Neural progenitor cell (in vitro differentiated cells): ENCODE measurements at regions not wholly inside any gene's neighbourhood (a gene's known extent, or its start where the extent isn't known, plus 50 kb on each side); places are given as distances from the start of the nearest gene placed in this dataset.

Experiments
- DNase-seq: peaks from one replicate; pipeline ENCODE4 v3.0.0-alpha.2; 2016; ENCODE audit warnings: low spot score
- H2AFZ ChIP-seq: fragments of 200-600 bp; sonication (generic); replicated peaks from 2 replicates; pipeline ENCODE4 v1.6.1; 2016; ENCODE audit warnings: antibody characterized with exemption
- H3F3A ChIP-seq: fragments of 200-600 bp; sonication (generic); 2 replicates; pipeline ENCODE4 v1.6.1; 2016; ENCODE audit warnings: antibody characterized with exemption, low read depth
- H3K27ac ChIP-seq: fragments of 200-600 bp; sonication (generic); 2 replicates; pipeline ENCODE4 v1.5.1; 2016; ENCODE audit warnings: mild to moderate bottlenecking
- H3K27me3 ChIP-seq: fragments of 200-600 bp; sonication (generic); 2 replicates; pipeline ENCODE4 v1.6.1; 2016; ENCODE audit warnings: mild to moderate bottlenecking, moderate library complexity
- H3K36me3 ChIP-seq: fragments of 200-600 bp; sonication (generic); 2 replicates; pipeline ENCODE4 v1.5.1; 2016
- H3K4me1 ChIP-seq: fragments of 200-600 bp; sonication (generic); 2 replicates; pipeline ENCODE4 v1.6.1; 2016; ENCODE audit warnings: mixed run types
- H3K4me2 ChIP-seq: fragments of 200-600 bp; sonication (generic); 2 replicates; pipeline ENCODE4 v1.6.1; 2016
- H3K4me3 ChIP-seq: fragments of 200-600 bp; sonication (generic); 2 replicates; pipeline ENCODE4 v1.5.1; 2016
- H3K79me2 ChIP-seq: fragments of 200-600 bp; sonication (generic); 2 replicates; pipeline ENCODE4 v1.6.1; 2016; ENCODE audit warnings: low read depth
- H3K9ac ChIP-seq: fragments of 200-600 bp; sonication (generic); 2 replicates; pipeline ENCODE4 v1.6.1; 2016
- H3K9me3 ChIP-seq: fragments of 200-600 bp; sonication (generic); 2 replicates; pipeline ENCODE4 v1.5.1; 2016; ENCODE audit warnings: low read depth
- H4K20me1 ChIP-seq: fragments of 200-600 bp; sonication (generic); 2 replicates; pipeline ENCODE4 v1.6.1; 2016; ENCODE audit warnings: low read depth
- H3K27ac Mint-ChIP-seq: 3 replicates; pipeline ENCODE4 v1.8.0; 2021; ENCODE audit warnings: mixed read lengths
- H3K27me3 Mint-ChIP-seq: 2 replicates; pipeline ENCODE4 v1.8.0; 2022; ENCODE audit warnings: low read depth, mild to moderate bottlenecking, inconsistent platforms, moderate library complexity, mixed read lengths; ENCODE audit not compliant: insufficient read depth
- H3K36me3 Mint-ChIP-seq: 3 replicates; pipeline ENCODE4 v1.8.0; 2021; ENCODE audit warnings: mixed read lengths
- H3K4me1 Mint-ChIP-seq: 3 replicates; pipeline ENCODE4 v1.8.0; 2021; ENCODE audit warnings: mixed read lengths
- H3K4me3 Mint-ChIP-seq: 3 replicates; pipeline ENCODE4 v1.8.0; 2021; ENCODE audit warnings: mild to moderate bottlenecking, moderate library complexity, mixed read lengths
- H3K9me3 Mint-ChIP-seq: 3 replicates; pipeline ENCODE4 v1.8.0; 2020; ENCODE audit warnings: mixed read lengths
- CTCF ChIP-seq: fragments of 200-600 bp; sonication (generic); IDR thresholded peaks from 2 replicates; pipeline ENCODE4 v1.5.1; 2017; ENCODE audit warnings: antibody characterized with exemption, mild to moderate bottlenecking
- EZH2 ChIP-seq: fragments of 200-600 bp; sonication (generic); IDR thresholded peaks from 2 replicates; pipeline ENCODE4 v1.6.1; 2017; ENCODE audit warnings: antibody characterized with exemption, mild to moderate bottlenecking, moderate library complexity
- EZH2phosphoT487 ChIP-seq: fragments of 200-600 bp; sonication (generic); IDR thresholded peaks from 2 replicates; pipeline ENCODE4 v1.6.1; 2017; ENCODE audit warnings: antibody characterized with exemption

DNA sequence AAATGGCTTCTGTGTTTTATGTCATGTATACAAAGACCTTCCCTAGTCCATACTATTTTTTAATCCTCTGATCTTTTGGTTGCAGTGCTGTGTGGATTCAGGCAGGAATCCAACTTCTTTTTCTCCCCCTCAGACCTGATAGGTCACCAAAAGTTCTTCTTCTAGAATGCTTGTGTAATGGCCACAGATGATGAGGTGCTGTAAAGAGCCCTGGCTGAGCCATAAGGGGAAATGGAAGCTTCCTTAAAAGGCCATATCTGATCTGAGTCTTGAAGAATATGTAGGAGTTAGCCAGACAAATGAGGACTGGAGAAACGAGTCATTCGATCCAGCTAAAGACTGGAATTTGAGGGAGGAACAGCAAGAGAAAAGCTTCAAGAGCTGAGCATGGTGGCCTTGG is 353.9 kb downstream of the PCNX1 start:
- Mint-ChIP-seq H3K9me3 (peaks cover 15% of the 10 kb centered on the region), H3K4me1 (no peaks in the 10 kb centered on the region), H3K27me3 (peaks cover 2% of the 10 kb centered on the region), H3K27ac (no peak overlapping the region), H3K36me3 (no peaks in the 10 kb centered on the region), H3K4me3 (no peak overlapping the region)
- Histone ChIP-seq H2AFZ (no peak overlapping the region), H3K4me2 (no peak overlapping the region), H3K36me3 (no peaks in the 10 kb centered on the region), H3K4me1 (no peaks in the 10 kb centered on the region), H4K20me1 (no peaks in the 10 kb centered on the region), H3K79me2 (no peaks in the 10 kb centered on the region), H3F3A (no peaks in the 10 kb centered on the region), H3K4me3 (no peak overlapping the region), H3K27ac (no peak overlapping the region), H3K9me3 (peaks cover 11% of the 10 kb centered on the region), H3K9ac (no peak overlapping the region), H3K27me3 (no peaks in the 10 kb centered on the region)
- no peak for TF ChIP-seq EZH2
- no peak for TF ChIP-seq EZH2phosphoT487
- no peak for TF ChIP-seq CTCF
- DNase-seq: no peak

DNA sequence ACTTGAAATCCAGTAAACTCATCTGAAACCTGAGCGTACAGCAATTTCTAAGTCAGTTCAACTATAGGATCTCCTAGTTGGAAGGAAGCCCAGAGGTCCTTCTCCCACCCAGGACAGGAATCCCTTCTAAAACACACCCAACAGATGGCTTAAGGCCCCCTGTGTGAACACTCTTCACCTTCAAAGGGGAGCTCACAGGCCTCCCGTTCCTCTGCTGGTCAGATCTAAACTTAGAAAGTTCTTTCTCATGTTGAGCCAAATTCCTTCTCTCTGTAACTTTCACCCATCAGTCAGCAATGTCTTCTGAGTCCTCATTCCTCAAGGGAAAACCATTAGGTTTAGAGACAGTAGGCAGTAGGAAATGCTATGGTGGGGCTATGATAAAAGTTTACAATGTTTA is 355.2 kb downstream of the PCNX1 start:
- H2AFZ ChIP-seq: no peak overlapping the region
- H3K9ac ChIP-seq: no peak overlapping the region
- H3K36me3 ChIP-seq: no peaks in the 10 kb centered on the region
- Mint-ChIP-seq H3K4me3 (no peak overlapping the region), H3K36me3 (no peaks in the 10 kb centered on the region), H3K4me1 (no peaks in the 10 kb centered on the region), H3K9me3 (peaks cover 15% of the 10 kb centered on the region), H3K27me3 (peaks cover 2% of the 10 kb centered on the region), H3K27ac (no peak overlapping the region)
- H3K27me3 ChIP-seq: no peaks in the 10 kb centered on the region
- H4K20me1 ChIP-seq: no peaks in the 10 kb centered on the region
- H3K27ac ChIP-seq: no peak overlapping the region
- no peaks in the 10 kb centered on the region for H3K79me2 ChIP-seq
- H3K4me2 ChIP-seq: no peak overlapping the region
- no peaks in the 10 kb centered on the region for H3F3A ChIP-seq
- H3K4me3 ChIP-seq: no peak overlapping the region
- no peak for DNase-seq
- TF ChIP-seq CTCF: no peak
- TF ChIP-seq EZH2phosphoT487: no peak
- TF ChIP-seq EZH2: no peak
- H3K4me1 ChIP-seq: no peaks in the 10 kb centered on the region
- H3K9me3 ChIP-seq: peaks cover 11% of the 10 kb centered on the region

GRCh38 chr14:71264260-71264659 is 357.0 kb downstream of the PCNX1 start:
- TF ChIP-seq EZH2phosphoT487 (no peak), EZH2 (no peak), CTCF (no peak)
- Histone ChIP-seq H2AFZ (no peak overlapping the region), H3K9me3 (peaks cover 11% of the 10 kb centered on the region), H3F3A (no peaks in the 10 kb centered on the region), H3K27ac (no peak overlapping the region), H3K27me3 (no peaks in the 10 kb centered on the region), H3K36me3 (no peaks in the 10 kb centered on the region), H4K20me1 (no peaks in the 10 kb centered on the region), H3K79me2 (no peaks in the 10 kb centered on the region), H3K4me1 (no peaks in the 10 kb centered on the region), H3K9ac (no peak overlapping the region), H3K4me2 (no peak overlapping the region), H3K4me3 (no peak overlapping the region)
- H3K4me3 Mint-ChIP-seq: no peak overlapping the region
- no peak for DNase-seq
- no peaks in the 10 kb centered on the region for H3K36me3 Mint-ChIP-seq
- H3K27ac Mint-ChIP-seq: no peak overlapping the region
- peaks cover 2% of the 10 kb centered on the region for H3K27me3 Mint-ChIP-seq
- peaks cover 14% of the 10 kb centered on the region for H3K9me3 Mint-ChIP-seq
- H3K4me1 Mint-ChIP-seq: no peaks in the 10 kb centered on the region
